ENCODE measurements at regions not wholly inside any gene's neighbourhood (a gene's known extent, or its start where the extent isn't known, plus 50 kb on each side); places are given as distances from the start of the nearest gene placed in this dataset.

GRCh38 chr12:33061844-33062243, 165.3 kb upstream of the PKP2 start:
- Histone ChIP-seq H3F3A (ENCODE audit: low read depth) (no peaks in the 10 kb centered on the region), H3K4me1 (ENCODE audit: insufficient read depth, low read length, poor library complexity, severe bottlenecking) (no peaks in the 10 kb centered on the region), H4K20me1 (ENCODE audit: insufficient read depth, low read length, poor library complexity, severe bottlenecking) (no peaks in the 10 kb centered on the region), H3K79me2 (ENCODE audit: insufficient read depth, low read length) (no peaks in the 10 kb centered on the region), H3K4me3 (ENCODE audit: low read length, poor library complexity, severe bottlenecking) (no peak overlapping the region), H3K27me3 (ENCODE audit: insufficient read depth, low read length, poor library complexity, severe bottlenecking) (no peaks in the 10 kb centered on the region), H3K9ac (ENCODE audit: low read depth, low read length, poor library complexity, severe bottlenecking) (no peak overlapping the region), H3K9me3 (ENCODE audit: insufficient read depth, low read depth, low read length) (no peaks in the 10 kb centered on the region), H3K9me2 (replicated peaks; ENCODE audit: low read depth, low read length) (no peaks in the 10 kb centered on the region), H3K4me2 (ENCODE audit: low read depth, low read length, poor library complexity, severe bottlenecking) (no peak overlapping the region), H2AFZ (ENCODE audit: low read length) (no peak overlapping the region), H3K36me3 (ENCODE audit: insufficient read depth, low read length) (no peaks in the 10 kb centered on the region)
- TF ChIP-seq EZH2phosphoT487 (IDR thresholded peaks at IDR 0.05; ENCODE audit: borderline replicate concordance): no peak
- TF ChIP-seq, protein P1, sequence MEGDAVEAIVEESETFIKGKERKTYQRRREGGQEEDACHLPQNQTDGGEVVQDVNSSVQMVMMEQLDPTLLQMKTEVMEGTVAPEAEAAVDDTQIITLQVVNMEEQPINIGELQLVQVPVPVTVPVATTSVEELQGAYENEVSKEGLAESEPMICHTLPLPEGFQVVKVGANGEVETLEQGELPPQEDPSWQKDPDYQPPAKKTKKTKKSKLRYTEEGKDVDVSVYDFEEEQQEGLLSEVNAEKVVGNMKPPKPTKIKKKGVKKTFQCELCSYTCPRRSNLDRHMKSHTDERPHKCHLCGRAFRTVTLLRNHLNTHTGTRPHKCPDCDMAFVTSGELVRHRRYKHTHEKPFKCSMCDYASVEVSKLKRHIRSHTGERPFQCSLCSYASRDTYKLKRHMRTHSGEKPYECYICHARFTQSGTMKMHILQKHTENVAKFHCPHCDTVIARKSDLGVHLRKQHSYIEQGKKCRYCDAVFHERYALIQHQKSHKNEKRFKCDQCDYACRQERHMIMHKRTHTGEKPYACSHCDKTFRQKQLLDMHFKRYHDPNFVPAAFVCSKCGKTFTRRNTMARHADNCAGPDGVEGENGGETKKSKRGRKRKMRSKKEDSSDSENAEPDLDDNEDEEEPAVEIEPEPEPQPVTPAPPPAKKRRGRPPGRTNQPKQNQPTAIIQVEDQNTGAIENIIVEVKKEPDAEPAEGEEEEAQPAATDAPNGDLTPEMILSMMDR (conservative IDR thresholded peaks at IDR 0.05; ENCODE audit: low read length): no peak

DNA sequence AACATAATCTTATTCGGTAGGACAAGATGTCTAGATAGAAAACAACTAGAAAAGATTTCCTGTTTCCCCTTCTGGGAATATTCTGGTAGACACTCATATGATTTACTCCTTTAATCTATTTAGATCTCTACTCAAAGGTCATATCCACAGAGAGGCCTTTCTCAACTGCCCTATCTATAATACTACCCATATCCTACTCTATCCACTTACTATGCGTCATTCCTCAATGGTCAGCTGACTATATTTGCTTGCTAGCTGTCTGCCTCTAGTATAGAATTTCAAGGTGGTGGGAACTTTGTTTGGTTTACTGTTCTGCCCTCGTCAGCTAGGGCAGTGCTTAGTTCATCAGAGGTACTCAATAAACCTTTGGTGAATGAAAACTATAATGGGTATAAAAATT, 157.8 kb upstream of the PKP2 start:
- TF ChIP-seq, protein P1 (conservative IDR thresholded peaks at IDR 0.05; ENCODE audit: low read length): no peak
- no peak for TF ChIP-seq EZH2phosphoT487 (IDR thresholded peaks at IDR 0.05; ENCODE audit: borderline replicate concordance)
- Histone ChIP-seq H3K27me3 (ENCODE audit: insufficient read depth, low read length, poor library complexity, severe bottlenecking) (no peaks in the 10 kb centered on the region), H4K20me1 (ENCODE audit: insufficient read depth, low read length, poor library complexity, severe bottlenecking) (no peaks in the 10 kb centered on the region), H3F3A (ENCODE audit: low read depth) (no peaks in the 10 kb centered on the region), H3K4me3 (ENCODE audit: low read length, poor library complexity, severe bottlenecking) (no peak overlapping the region), H3K4me2 (ENCODE audit: low read depth, low read length, poor library complexity, severe bottlenecking) (no peak overlapping the region), H3K36me3 (ENCODE audit: insufficient read depth, low read length) (no peaks in the 10 kb centered on the region), H3K4me1 (ENCODE audit: insufficient read depth, low read length, poor library complexity, severe bottlenecking) (no peaks in the 10 kb centered on the region), H2AFZ (ENCODE audit: low read length) (no peak overlapping the region), H3K79me2 (ENCODE audit: insufficient read depth, low read length) (no peaks in the 10 kb centered on the region), H3K9me2 (replicated peaks; ENCODE audit: low read depth, low read length) (no peaks in the 10 kb centered on the region), H3K9me3 (ENCODE audit: insufficient read depth, low read depth, low read length) (no peaks in the 10 kb centered on the region), H3K9ac (ENCODE audit: low read depth, low read length, poor library complexity, severe bottlenecking) (no peak overlapping the region)

GRCh38 chr12:33052141-33053051, 155.8 kb upstream of the PKP2 start:
- Histone ChIP-seq H3K36me3 (ENCODE audit: insufficient read depth, low read length) (no peaks in the 10 kb centered on the region), H2AFZ (ENCODE audit: low read length) (no peak overlapping the region), H3K9me3 (ENCODE audit: insufficient read depth, low read depth, low read length) (no peaks in the 10 kb centered on the region), H3K79me2 (ENCODE audit: insufficient read depth, low read length) (no peaks in the 10 kb centered on the region), H3K27me3 (ENCODE audit: insufficient read depth, low read length, poor library complexity, severe bottlenecking) (no peaks in the 10 kb centered on the region), H3K9ac (ENCODE audit: low read depth, low read length, poor library complexity, severe bottlenecking) (no peak overlapping the region), H3K4me2 (ENCODE audit: low read depth, low read length, poor library complexity, severe bottlenecking) (no peak overlapping the region), H3K4me1 (ENCODE audit: insufficient read depth, low read length, poor library complexity, severe bottlenecking) (no peaks in the 10 kb centered on the region), H3F3A (ENCODE audit: low read depth) (no peaks in the 10 kb centered on the region), H3K4me3 (ENCODE audit: low read length, poor library complexity, severe bottlenecking) (no peak overlapping the region), H4K20me1 (ENCODE audit: insufficient read depth, low read length, poor library complexity, severe bottlenecking) (no peaks in the 10 kb centered on the region), H3K9me2 (replicated peaks; ENCODE audit: low read depth, low read length) (no peaks in the 10 kb centered on the region)
- no peak for TF ChIP-seq EZH2phosphoT487 (IDR thresholded peaks at IDR 0.05; ENCODE audit: borderline replicate concordance)
- TF ChIP-seq, protein P1 (conservative IDR thresholded peaks at IDR 0.05; ENCODE audit: low read length): no peak

Measured in Loucy (cell line).